Osteoblast (primary cell): ENCODE measurements at regions not wholly inside any gene's neighbourhood (a gene's known extent, or its start where the extent isn't known, plus 50 kb on each side); places are given as distances from the start of the nearest gene placed in this dataset. TPM values are rescaled to one million over a fixed set of nuclear protein-coding genes. Genes with fewer than 3 reads are reported as not detected.

Source experiments
- DNase-seq: peaks from one replicate; pipeline ENCODE4 v3.0.0; 2011; ENCODE audit warnings: low spot score, mixed read lengths; ENCODE audit not compliant: insufficient read length; ENCODE audit errors: missing footprints
- H2AFZ ChIP-seq: 2 replicates; pipeline ENCODE4 v1.6.0; 2011; ENCODE audit warnings: mild to moderate bottlenecking, low read length
- H3K27ac ChIP-seq: 2 replicates; pipeline ENCODE4 v1.5.1; 2011; ENCODE audit warnings: mild to moderate bottlenecking, low read depth, low read length, moderate library complexity
- H3K27me3 ChIP-seq: 2 replicates; pipeline ENCODE4 v1.6.0; 2012; ENCODE audit warnings: mild to moderate bottlenecking, control low read depth, inconsistent platforms, low read length, moderate library complexity; ENCODE audit not compliant: insufficient read depth
- H3K36me3 ChIP-seq: 2 replicates; pipeline ENCODE4 v1.5.1; 2011; ENCODE audit warnings: mild to moderate bottlenecking, low read length, control low read depth, moderate library complexity; ENCODE audit not compliant: insufficient read depth
- H3K4me1 ChIP-seq: 2 replicates; pipeline ENCODE4 v1.5.1; 2011; ENCODE audit warnings: mild to moderate bottlenecking, low read length, control low read depth, moderate library complexity; ENCODE audit not compliant: insufficient read depth
- H3K4me2 ChIP-seq: 2 replicates; pipeline ENCODE4 v1.6.0; 2011; ENCODE audit warnings: mild to moderate bottlenecking, low read length; ENCODE audit not compliant: insufficient read depth
- H3K4me3 ChIP-seq: fragments of 200-600 bp; sonication (generic); 3 replicates; pipeline ENCODE4 v1.5.1; 2012; ENCODE audit warnings: mild to moderate bottlenecking, low read length, inconsistent platforms; ENCODE audit not compliant: insufficient read depth
- H3K79me2 ChIP-seq: 2 replicates; pipeline ENCODE4 v1.6.0; 2012; ENCODE audit warnings: mild to moderate bottlenecking, low read length, control low read depth, inconsistent platforms; ENCODE audit not compliant: insufficient read depth
- H3K9me3 ChIP-seq: 2 replicates; pipeline ENCODE4 v1.5.1; 2011; ENCODE audit warnings: low read depth, low read length, control low read depth
- H4K20me1 ChIP-seq: 2 replicates; pipeline ENCODE4 v1.6.0; 2012; ENCODE audit warnings: mild to moderate bottlenecking, low read length, control low read depth; ENCODE audit not compliant: insufficient read depth
- small RNA-seq: library from RNA; depleted of rRNA; stranded (forward); fragments of <200 nt; gene quantifications from one replicate; pipeline ENCODE3, GENCODE V24; 2012
- TF ChIP-seq, protein P1 (sequence below): IDR thresholded peaks from 2 replicates; pipeline ENCODE4 v1.5.1; 2011; ENCODE audit warnings: mild to moderate bottlenecking, low read depth, low read length, moderate library complexity; ENCODE audit errors: extremely low read depth

DNA sequence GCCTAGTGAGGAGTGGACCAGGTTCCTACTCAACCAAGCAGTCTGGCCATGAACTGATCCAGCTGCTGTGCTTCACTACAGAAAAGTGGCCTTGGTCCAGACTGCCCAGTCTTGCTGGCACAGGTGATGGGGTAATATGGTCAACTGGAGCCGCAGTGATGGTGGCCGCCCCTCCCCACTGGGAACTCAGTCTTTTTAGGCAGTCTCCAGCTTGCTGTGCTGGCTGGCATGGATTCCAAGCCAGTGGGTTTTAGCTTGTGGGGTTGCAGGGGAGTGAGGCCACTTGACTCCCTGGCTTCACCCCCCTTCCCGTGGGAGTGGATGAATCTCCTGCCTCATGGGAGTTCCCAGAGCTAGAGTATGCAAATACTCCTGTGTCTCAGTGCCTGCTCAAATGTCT, 52.7 kb upstream of the CDK6 start:
- no peak overlapping the region for H3K4me2 ChIP-seq
- H2AFZ ChIP-seq = no peak overlapping the region
- no peaks in the 10 kb centered on the region for H3K79me2 ChIP-seq
- no peak overlapping the region for H3K27ac ChIP-seq
- H3K4me3 ChIP-seq = no peak overlapping the region
- H3K27me3 ChIP-seq = no peaks in the 10 kb centered on the region
- no peaks in the 10 kb centered on the region for H3K9me3 ChIP-seq
- no peak for DNase-seq
- H3K4me1 ChIP-seq = no peaks in the 10 kb centered on the region
- TF ChIP-seq, protein P1, sequence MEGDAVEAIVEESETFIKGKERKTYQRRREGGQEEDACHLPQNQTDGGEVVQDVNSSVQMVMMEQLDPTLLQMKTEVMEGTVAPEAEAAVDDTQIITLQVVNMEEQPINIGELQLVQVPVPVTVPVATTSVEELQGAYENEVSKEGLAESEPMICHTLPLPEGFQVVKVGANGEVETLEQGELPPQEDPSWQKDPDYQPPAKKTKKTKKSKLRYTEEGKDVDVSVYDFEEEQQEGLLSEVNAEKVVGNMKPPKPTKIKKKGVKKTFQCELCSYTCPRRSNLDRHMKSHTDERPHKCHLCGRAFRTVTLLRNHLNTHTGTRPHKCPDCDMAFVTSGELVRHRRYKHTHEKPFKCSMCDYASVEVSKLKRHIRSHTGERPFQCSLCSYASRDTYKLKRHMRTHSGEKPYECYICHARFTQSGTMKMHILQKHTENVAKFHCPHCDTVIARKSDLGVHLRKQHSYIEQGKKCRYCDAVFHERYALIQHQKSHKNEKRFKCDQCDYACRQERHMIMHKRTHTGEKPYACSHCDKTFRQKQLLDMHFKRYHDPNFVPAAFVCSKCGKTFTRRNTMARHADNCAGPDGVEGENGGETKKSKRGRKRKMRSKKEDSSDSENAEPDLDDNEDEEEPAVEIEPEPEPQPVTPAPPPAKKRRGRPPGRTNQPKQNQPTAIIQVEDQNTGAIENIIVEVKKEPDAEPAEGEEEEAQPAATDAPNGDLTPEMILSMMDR = no peak
- no peaks in the 10 kb centered on the region for H4K20me1 ChIP-seq
- H3K36me3 ChIP-seq = no peaks in the 10 kb centered on the region

Small RNA genes lying in the stretch of these regions (small RNA-seq; reads per million reads assigned to genes)
- gene RN7SL7P = not detected
